HuH-7 (cell line): ENCODE measurements at regions not wholly inside any gene's neighbourhood (a gene's known extent, or its start where the extent isn't known, plus 50 kb on each side); places are given as distances from the start of the nearest gene placed in this dataset.

Source experiments
- DNase-seq: peaks from one replicate; pipeline ENCODE4 v3.0.0; 2011; ENCODE audit warnings: low spot score

- no peak for DNase-seq
These were observed 178.3 kb upstream of the RAB4A start for GRCh38 chr1:229092377-229093237.

- no peak for DNase-seq
These were observed 177.7 kb upstream of the RAB4A start for GRCh38 chr1:229093238-229093540.

- no peak for DNase-seq
These were observed 177.1 kb upstream of the RAB4A start for GRCh38 chr1:229093609-229094336.

GRCh38 chr1:229094476-229095311, 176.2 kb upstream of the RAB4A start:
- DNase-seq: no peak

GRCh38 chr1:229095325-229095724, 175.6 kb upstream of the RAB4A start:
- no peak for DNase-seq

GRCh38 chr1:229097356-229097755, 173.6 kb upstream of the RAB4A start:
- no peak for DNase-seq

- no peak for DNase-seq
These were observed 172.6 kb upstream of the RAB4A start for GRCh38 chr1:229098361-229098760.

- DNase-seq: peak; percentile 86
These were observed 171.9 kb upstream of the RAB4A start for GRCh38 chr1:229098903-229099578.

GRCh38 chr1:229101011-229101871, 169.7 kb upstream of the RAB4A start:
- no peak for DNase-seq

GRCh38 chr1:229102741-229103391, 168.0 kb upstream of the RAB4A start:
- no peak for DNase-seq

GRCh38 chr1:229104654-229105053, 166.3 kb upstream of the RAB4A start:
- no peak for DNase-seq

- DNase-seq: no peak
These were observed 165.8 kb upstream of the RAB4A start for GRCh38 chr1:229105109-229105508.

GRCh38 chr1:229105822-229106525, 164.9 kb upstream of the RAB4A start:
- DNase-seq: no peak

GRCh38 chr1:229106526-229107125, 164.3 kb upstream of the RAB4A start:
- DNase-seq: no peak

- no peak for DNase-seq
These were observed 163.6 kb upstream of the RAB4A start for GRCh38 chr1:229107304-229107815.

- DNase-seq: no peak
These were observed 162.9 kb upstream of the RAB4A start for GRCh38 chr1:229107972-229108371.

GRCh38 chr1:229108598-229109201, 162.2 kb upstream of the RAB4A start:
- DNase-seq: no peak

- DNase-seq: no peak
These were observed 161.6 kb upstream of the RAB4A start for GRCh38 chr1:229109320-229109761.

- DNase-seq: no peak
These were observed 159.9 kb upstream of the RAB4A start for GRCh38 chr1:229110986-229111385.
